ENCODE measurements at regions not wholly inside any gene's neighbourhood (a gene's known extent, or its start where the extent isn't known, plus 50 kb on each side); places are given as distances from the start of the nearest gene placed in this dataset.

- Histone ChIP-seq H3K36me3 (ENCODE audit: control insufficient read depth in 2 of 3, insufficient read depth in 3 of 3, low read length in 3 of 3) (no peaks in the 10 kb centered on the region), H3K9me3 (ENCODE audit: control insufficient read depth in 2 of 3, insufficient read depth in 1 of 3, low read length in 3 of 3) (no peaks in the 10 kb centered on the region), H3K4me1 (ENCODE audit: control insufficient read depth in 2 of 3, insufficient read depth in 2 of 3, low read depth in 1 of 3, low read length in 3 of 3) (no peaks in the 10 kb centered on the region), H3K27ac (ENCODE audit: low read depth in 2 of 2, low read length in 2 of 2) (no peak overlapping the region), H3K9ac (ENCODE audit: low read length in 3 of 3) (no peak overlapping the region), H3K4me3 (ENCODE audit: low read length in 3 of 3) (no peak overlapping the region), H3K27me3 (ENCODE audit: control insufficient read depth, insufficient read depth, low read length) (no peaks in the 10 kb centered on the region)
- intact Hi-C loops (cut with DNase I) = no loop called here
- DNase-seq = no peak
- no peak for TF ChIP-seq CTCF (IDR thresholded peaks at IDR 0.05; ENCODE audit: borderline replicate concordance, extremely low read depth, insufficient read depth)
- FAIRE-seq = no peak
Observed at GRCh38 chr1:193753038-193753756, 566.8 kb upstream of the B3GALT2 start.

- H3K9ac ChIP-seq (ENCODE audit: low read length in 3 of 3) = no peak overlapping the region
- H3K27ac ChIP-seq (ENCODE audit: low read depth in 2 of 2, low read length in 2 of 2) = no peak overlapping the region
- intact Hi-C loops (cut with DNase I) = no loop called here
- H3K36me3 ChIP-seq (ENCODE audit: control insufficient read depth in 2 of 3, insufficient read depth in 3 of 3, low read length in 3 of 3) = no peaks in the 10 kb centered on the region
- TF ChIP-seq CTCF (IDR thresholded peaks at IDR 0.05; ENCODE audit: borderline replicate concordance, extremely low read depth, insufficient read depth) = no peak
- FAIRE-seq = peak; percentile 57
- H3K27me3 ChIP-seq (ENCODE audit: control insufficient read depth, insufficient read depth, low read length) = no peaks in the 10 kb centered on the region
- H3K4me1 ChIP-seq (ENCODE audit: control insufficient read depth in 2 of 3, insufficient read depth in 2 of 3, low read depth in 1 of 3, low read length in 3 of 3) = no peaks in the 10 kb centered on the region
- DNase-seq = no peak
- H3K9me3 ChIP-seq (ENCODE audit: control insufficient read depth in 2 of 3, insufficient read depth in 1 of 3, low read length in 3 of 3) = no peaks in the 10 kb centered on the region
- H3K4me3 ChIP-seq (ENCODE audit: low read length in 3 of 3) = no peak overlapping the region
Observed at GRCh38 chr1:193749868-193750267, 563.5 kb upstream of the B3GALT2 start.

GRCh38 chr1:193747579-193747978 is 561.2 kb upstream of the B3GALT2 start:
- no peak for FAIRE-seq
- Histone ChIP-seq H3K36me3 (ENCODE audit: control insufficient read depth in 2 of 3, insufficient read depth in 3 of 3, low read length in 3 of 3) (no peaks in the 10 kb centered on the region), H3K27ac (ENCODE audit: low read depth in 2 of 2, low read length in 2 of 2) (no peak overlapping the region), H3K4me3 (ENCODE audit: low read length in 3 of 3) (no peak overlapping the region), H3K9me3 (ENCODE audit: control insufficient read depth in 2 of 3, insufficient read depth in 1 of 3, low read length in 3 of 3) (no peaks in the 10 kb centered on the region), H3K4me1 (ENCODE audit: control insufficient read depth in 2 of 3, insufficient read depth in 2 of 3, low read depth in 1 of 3, low read length in 3 of 3) (no peaks in the 10 kb centered on the region), H3K9ac (ENCODE audit: low read length in 3 of 3) (no peak overlapping the region), H3K27me3 (ENCODE audit: control insufficient read depth, insufficient read depth, low read length) (no peaks in the 10 kb centered on the region)
- TF ChIP-seq CTCF (IDR thresholded peaks at IDR 0.05; ENCODE audit: borderline replicate concordance, extremely low read depth, insufficient read depth) = no peak
- intact Hi-C loops (cut with DNase I) = no loop called here
- no peak for DNase-seq

- H3K9ac ChIP-seq (ENCODE audit: low read length in 3 of 3) = no peak overlapping the region
- intact Hi-C loops (cut with DNase I) = no loop called here
- no peaks in the 10 kb centered on the region for H3K36me3 ChIP-seq (ENCODE audit: control insufficient read depth in 2 of 3, insufficient read depth in 3 of 3, low read length in 3 of 3)
- no peak for TF ChIP-seq CTCF (IDR thresholded peaks at IDR 0.05; ENCODE audit: borderline replicate concordance, extremely low read depth, insufficient read depth)
- no peaks in the 10 kb centered on the region for H3K27me3 ChIP-seq (ENCODE audit: control insufficient read depth, insufficient read depth, low read length)
- no peak overlapping the region for H3K27ac ChIP-seq (ENCODE audit: low read depth in 2 of 2, low read length in 2 of 2)
- no peak overlapping the region for H3K4me3 ChIP-seq (ENCODE audit: low read length in 3 of 3)
- no peaks in the 10 kb centered on the region for H3K9me3 ChIP-seq (ENCODE audit: control insufficient read depth in 2 of 3, insufficient read depth in 1 of 3, low read length in 3 of 3)
- DNase-seq = no peak
- FAIRE-seq = no peak
- H3K4me1 ChIP-seq (ENCODE audit: control insufficient read depth in 2 of 3, insufficient read depth in 2 of 3, low read depth in 1 of 3, low read length in 3 of 3) = no peaks in the 10 kb centered on the region
Observed at GRCh38 chr1:193741228-193741627, 554.8 kb upstream of the B3GALT2 start.

All from kidney (tissue), 13 donors.